HEK293T (cell line): ENCODE measurements at regions not wholly inside any gene's neighbourhood (a gene's known extent, or its start where the extent isn't known, plus 50 kb on each side); places are given as distances from the start of the nearest gene placed in this dataset.

ENCODE experiments used
- BHLHE40 ChIP-seq: fragments of 450-650 bp; IDR thresholded peaks from 2 replicates; pipeline ENCODE4 v1.6.1; 2016; ENCODE audit warnings: mild to moderate bottlenecking, moderate library complexity, borderline replicate concordance
- CTBP1 ChIP-seq: fragments of 450-650 bp; IDR thresholded peaks from 2 replicates; pipeline ENCODE4 v1.6.1; 2016; ENCODE audit warnings: borderline replicate concordance
- ELF4 ChIP-seq: fragments of 450-650 bp; IDR thresholded peaks from 2 replicates; pipeline ENCODE4 v1.6.1; 2017; ENCODE audit warnings: antibody characterized with exemption
- FOXK2 ChIP-seq: fragments of 450-650 bp; IDR thresholded peaks from 2 replicates; pipeline ENCODE4 v1.6.1; 2016; ENCODE audit warnings: mild to moderate bottlenecking
- FOXM1 ChIP-seq: fragments of 450-650 bp; IDR thresholded peaks from 2 replicates; pipeline ENCODE4 v1.6.1; 2017; ENCODE audit warnings: mild to moderate bottlenecking, borderline replicate concordance
- HDGF ChIP-seq: fragments of 450-650 bp; IDR thresholded peaks from 2 replicates; pipeline ENCODE4 v1.6.1; 2017; ENCODE audit warnings: antibody characterized with exemption, borderline replicate concordance
- L3MBTL2 ChIP-seq: fragments of 450-650 bp; conservative IDR thresholded peaks from 2 replicates; pipeline ENCODE4 v1.6.1; 2016; ENCODE audit warnings: mild to moderate bottlenecking
- LEF1 ChIP-seq: fragments of 450-650 bp; IDR thresholded peaks from 2 replicates; pipeline ENCODE4 v1.6.1; 2017; ENCODE audit warnings: mild to moderate bottlenecking, borderline replicate concordance
- NFRKB ChIP-seq: fragments of 450-650 bp; IDR thresholded peaks from 2 replicates; pipeline ENCODE4 v1.6.1; 2016; ENCODE audit warnings: mild to moderate bottlenecking, moderate library complexity
- PKNOX1 ChIP-seq: fragments of 450-650 bp; IDR thresholded peaks from 2 replicates; pipeline ENCODE4 v1.6.1; 2016
- SP1 ChIP-seq: fragments of 450-650 bp; IDR thresholded peaks from 2 replicates; pipeline ENCODE4 v1.6.1; 2017
- SUZ12 ChIP-seq: fragments of 450-650 bp; IDR thresholded peaks from 2 replicates; pipeline ENCODE4 v1.6.1; 2016; ENCODE audit warnings: mild to moderate bottlenecking
- TARDBP ChIP-seq: fragments of 450-650 bp; IDR thresholded peaks from 2 replicates; pipeline ENCODE4 v1.6.1; 2016
- ZNF384 ChIP-seq: fragments of 450-650 bp; IDR thresholded peaks from 2 replicates; pipeline ENCODE4 v1.6.1; 2016

- TF ChIP-seq SP1 (no peak), PKNOX1 (no peak), FOXM1 (no peak), BHLHE40 (no peak), TARDBP (no peak), LEF1 (no peak), SUZ12 (no peak), NFRKB (no peak), ZNF384 (no peak), L3MBTL2 (no peak), HDGF (no peak), ELF4 (no peak), FOXK2 (no peak), CTBP1 (no peak)
Observed at GRCh38 chr10:64896582-64896981, 1375.4 kb downstream of the REEP3 start.
